OCI-LY1 (cell line): ENCODE measurements at regions not wholly inside any gene's neighbourhood (a gene's known extent, or its start where the extent isn't known, plus 50 kb on each side); places are given as distances from the start of the nearest gene placed in this dataset.

Experiments used
- CTCF ChIP-seq: fragments of 200-600 bp; sonication (generic), shearing (Covaris generic); IDR thresholded peaks from 2 replicates; pipeline ENCODE4 v1.5.1; 2017; ENCODE audit warnings: mild to moderate bottlenecking, antibody characterized with exemption, low read length, moderate library complexity, mixed read lengths
- EZH2 ChIP-seq: fragments of 200-600 bp; sonication (generic), shearing (Covaris generic); IDR thresholded peaks from 2 replicates; pipeline ENCODE4 v1.8.0; 2017; ENCODE audit warnings: borderline replicate concordance, mixed run types, mild to moderate bottlenecking, antibody characterized with exemption, low read length, moderate library complexity, mixed read lengths

- TF ChIP-seq CTCF (no peak), EZH2 (no peak)
Measured at GRCh38 chr20:10902576-10903282, 228.9 kb upstream of the JAG1 start.
